SJSA1 (cell line): ENCODE measurements at regions not wholly inside any gene's neighbourhood (a gene's known extent, or its start where the extent isn't known, plus 50 kb on each side); places are given as distances from the start of the nearest gene placed in this dataset.

Source experiments
- DNase-seq, 2 experiments: peaks; one replicate each; pipeline ENCODE4 v3.0.0-alpha.2; 2015 to 2020; ENCODE audit warnings: low spot score in 2 of 2, low read depth in 1 of 2
- H3K27ac ChIP-seq: fragments of 250-450 bp; sonication (Bioruptor Pico); 2 replicates; pipeline ENCODE4 v1.5.1; 2020; ENCODE audit warnings: mild to moderate bottlenecking, moderate library complexity
- H3K27me3 ChIP-seq: fragments of 250-450 bp; sonication (Bioruptor Pico); replicated peaks from 2 replicates; pipeline ENCODE4 v1.5.1; 2020; ENCODE audit warnings: mild to moderate bottlenecking, moderate library complexity
- H3K36me3 ChIP-seq: fragments of 250-450 bp; sonication (Bioruptor Pico); 2 replicates; pipeline ENCODE4 v1.5.1; 2020; ENCODE audit warnings: mild to moderate bottlenecking
- H3K4me1 ChIP-seq: fragments of 250-450 bp; sonication (Bioruptor Pico); replicated peaks from 2 replicates; pipeline ENCODE4 v1.6.1; 2021; ENCODE audit warnings: mild to moderate bottlenecking
- H3K4me3 ChIP-seq: fragments of 250-450 bp; sonication (Bioruptor Pico); 2 replicates; pipeline ENCODE4 v1.5.1; 2020; ENCODE audit warnings: mild to moderate bottlenecking
- H3K9me3 ChIP-seq: fragments of 250-450 bp; sonication (Bioruptor Pico); replicated peaks from 2 replicates; pipeline ENCODE4 v1.5.1; 2020; ENCODE audit warnings: mild to moderate bottlenecking

DNA sequence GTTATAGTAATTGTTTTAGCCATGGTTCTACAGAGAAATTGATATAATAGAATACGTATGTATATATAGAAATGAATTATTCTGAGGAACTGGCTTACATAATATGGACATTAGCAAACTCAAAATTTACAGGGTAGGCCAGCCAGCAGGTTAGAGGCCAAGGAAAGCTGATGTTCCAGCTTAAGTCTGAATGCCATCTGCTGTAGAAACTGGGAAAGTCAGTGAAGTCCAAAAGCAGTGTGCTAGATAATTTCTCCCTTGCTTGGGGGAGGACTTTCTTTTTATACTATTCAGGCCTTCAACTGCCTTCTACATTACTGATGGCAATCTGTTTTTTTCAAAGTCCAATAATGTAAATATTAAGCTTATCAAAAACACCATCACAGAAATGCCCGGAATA, 1174.7 kb downstream of the ZPLD1 start:
- Histone ChIP-seq H3K27me3 (no peaks in the 10 kb centered on the region), H3K27ac (no peak overlapping the region), H3K36me3 (no peaks in the 10 kb centered on the region), H3K4me3 (no peak overlapping the region), H3K4me1 (no peaks in the 10 kb centered on the region), H3K9me3 (no peaks in the 10 kb centered on the region)
- DNase-seq = no peak

DNA sequence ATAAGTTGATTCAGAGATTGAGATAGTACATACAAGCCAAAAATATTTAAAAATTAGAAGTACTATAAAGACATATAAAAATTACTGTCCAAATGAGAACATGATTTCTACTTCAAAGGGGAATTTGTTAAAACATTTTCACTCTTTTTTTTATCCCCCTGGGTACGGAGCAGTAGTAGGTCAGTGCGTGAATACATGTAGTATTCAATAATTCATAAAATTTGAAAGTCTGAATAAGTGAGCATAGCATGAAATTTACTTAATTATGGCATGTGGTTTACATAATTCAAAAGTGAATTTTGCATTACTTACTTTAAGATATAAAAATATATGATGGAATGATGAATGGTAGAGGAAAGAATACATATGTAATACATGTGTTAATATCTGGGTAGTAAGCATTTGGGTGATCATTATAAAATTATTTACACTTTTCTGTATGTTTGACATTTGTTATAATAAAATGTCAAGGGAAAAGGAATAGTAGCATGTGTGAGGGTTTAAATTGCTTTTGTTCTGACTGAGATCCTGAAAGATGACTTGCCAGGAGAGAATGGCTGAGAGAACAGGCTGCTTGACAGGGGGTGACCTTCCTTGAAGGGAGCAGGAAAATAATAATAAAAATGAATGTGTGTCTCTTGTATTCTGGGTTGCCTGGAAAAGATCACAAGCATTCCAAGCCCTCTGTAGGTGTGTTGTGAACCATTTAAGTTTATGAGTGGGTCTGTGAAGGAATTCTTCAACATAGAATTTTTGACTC, 1178.8 kb downstream of the ZPLD1 start:
- no peak for DNase-seq
- Histone ChIP-seq H3K9me3 (no peaks in the 10 kb centered on the region), H3K27ac (no peak overlapping the region), H3K36me3 (no peaks in the 10 kb centered on the region), H3K4me3 (no peak overlapping the region), H3K4me1 (no peaks in the 10 kb centered on the region), H3K27me3 (no peaks in the 10 kb centered on the region)

DNA sequence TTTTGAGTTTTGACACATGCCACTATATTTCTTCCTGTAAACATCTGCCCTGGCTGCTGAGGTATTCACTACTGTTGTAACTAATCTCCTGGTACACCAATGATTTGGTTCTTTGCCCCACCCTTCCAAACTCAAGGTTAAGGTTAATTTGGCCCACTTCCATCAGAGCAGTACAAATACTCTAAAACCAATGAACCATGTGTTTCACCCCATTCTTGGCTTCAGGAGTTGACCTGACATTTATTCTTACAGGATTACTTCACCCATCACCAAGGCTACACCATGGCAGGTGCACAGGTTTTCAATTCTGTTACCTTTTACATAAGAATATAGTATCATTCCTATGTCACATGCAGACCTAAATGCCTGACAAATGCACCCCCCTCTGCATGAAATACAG, 1179.9 kb downstream of the ZPLD1 start:
- no peak for DNase-seq
- no peaks in the 10 kb centered on the region for H3K4me1 ChIP-seq

DNA sequence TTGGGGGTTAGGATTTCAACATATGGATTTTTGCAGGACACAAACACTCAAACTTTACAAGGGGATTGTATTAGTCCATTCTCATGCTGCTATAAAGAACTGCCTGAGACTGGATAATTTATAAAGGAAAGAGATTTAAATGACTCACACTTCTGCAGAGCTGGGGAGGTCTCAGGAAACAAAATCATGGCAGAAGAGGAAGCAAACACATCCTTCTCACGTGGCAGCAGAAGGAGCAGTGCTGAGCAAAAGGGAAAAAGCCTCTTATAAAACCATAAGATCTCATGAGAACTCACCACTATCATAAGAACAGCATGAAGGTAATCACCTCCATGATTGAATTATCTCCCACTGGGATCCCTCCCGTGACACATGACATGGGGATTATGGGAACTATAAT, 1183.1 kb downstream of the ZPLD1 start:
- no peak for DNase-seq
- Histone ChIP-seq H3K27ac (no peak overlapping the region), H3K27me3 (no peaks in the 10 kb centered on the region), H3K4me3 (no peak overlapping the region), H3K36me3 (no peaks in the 10 kb centered on the region), H3K4me1 (no peaks in the 10 kb centered on the region), H3K9me3 (no peaks in the 10 kb centered on the region)

More for the DNA sequence above, 1179.9 kb downstream of the ZPLD1 start:
- Histone ChIP-seq H3K36me3 (no peaks in the 10 kb centered on the region), H3K4me3 (no peak overlapping the region), H3K27me3 (no peaks in the 10 kb centered on the region), H3K9me3 (no peaks in the 10 kb centered on the region), H3K27ac (no peak overlapping the region)

DNA sequence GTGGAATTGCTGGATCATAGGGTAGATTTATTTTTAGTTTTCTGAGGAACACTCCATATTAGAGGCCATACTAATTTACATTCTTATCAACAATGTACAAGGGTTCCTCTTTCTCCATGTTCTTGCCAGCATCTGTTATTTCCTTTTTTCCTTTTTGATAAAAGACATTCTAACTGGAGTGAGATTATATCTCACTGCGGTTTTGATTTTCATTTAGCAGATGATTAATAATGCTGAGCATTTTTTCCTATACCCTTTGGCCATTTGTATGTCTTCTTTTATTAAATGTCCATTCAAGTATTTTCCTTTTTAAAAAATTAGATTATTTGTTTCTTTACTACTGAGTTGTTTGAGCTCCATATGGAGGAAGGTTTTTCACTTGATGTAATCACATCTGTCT, 1189.5 kb downstream of the ZPLD1 start:
- no peak for DNase-seq
- Histone ChIP-seq H3K4me1 (no peaks in the 10 kb centered on the region), H3K36me3 (no peaks in the 10 kb centered on the region), H3K4me3 (no peak overlapping the region), H3K27ac (no peak overlapping the region), H3K9me3 (no peaks in the 10 kb centered on the region), H3K27me3 (no peaks in the 10 kb centered on the region)

DNA sequence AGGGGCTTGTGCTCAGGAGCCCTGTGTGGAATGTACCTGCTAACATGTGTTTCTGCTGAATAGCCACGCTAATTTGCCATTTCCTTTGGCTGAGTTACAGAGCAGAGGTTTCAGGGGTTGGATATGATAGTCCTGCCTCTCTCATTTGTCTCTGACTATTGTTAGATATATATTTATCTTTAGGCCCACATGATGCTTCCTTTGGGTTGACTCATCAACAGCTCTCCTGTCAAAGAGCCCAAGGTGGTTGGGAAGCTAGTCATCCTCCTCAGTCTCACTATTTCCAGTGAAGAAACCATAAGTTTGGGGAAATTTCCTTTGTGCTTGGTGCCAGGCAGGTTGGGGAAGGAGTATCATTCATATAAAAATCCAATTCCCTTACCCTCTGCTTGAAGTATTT, 1194.6 kb downstream of the ZPLD1 start:
- H3K9me3 ChIP-seq = no peaks in the 10 kb centered on the region
- no peaks in the 10 kb centered on the region for H3K36me3 ChIP-seq
- no peak for DNase-seq
- H3K27me3 ChIP-seq = no peaks in the 10 kb centered on the region
- no peak overlapping the region for H3K4me3 ChIP-seq
- H3K4me1 ChIP-seq = no peaks in the 10 kb centered on the region
- H3K27ac ChIP-seq = no peak overlapping the region

DNA sequence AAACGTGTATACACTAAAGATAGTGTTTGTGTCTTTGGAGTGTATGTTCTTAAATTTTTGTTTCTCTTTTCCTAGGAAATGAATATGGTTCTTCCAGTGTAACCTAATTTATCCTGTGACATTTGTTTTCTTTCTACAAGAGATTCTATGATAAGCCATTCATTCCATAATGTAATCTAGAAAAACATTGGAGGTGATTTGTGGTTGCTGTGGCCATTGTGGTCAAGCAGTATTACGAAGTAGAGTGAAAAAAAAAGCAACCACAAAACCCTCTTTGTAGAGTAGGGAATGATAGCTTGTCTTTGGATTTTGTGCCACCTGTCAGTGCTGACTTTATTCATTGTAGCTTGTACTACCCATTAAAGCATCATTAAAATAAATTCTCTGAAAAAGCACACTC, 1209.6 kb downstream of the ZPLD1 start:
- no peak overlapping the region for H3K4me3 ChIP-seq
- H3K27ac ChIP-seq = no peak overlapping the region
- H3K36me3 ChIP-seq = no peaks in the 10 kb centered on the region
- no peaks in the 10 kb centered on the region for H3K27me3 ChIP-seq
- no peaks in the 10 kb centered on the region for H3K9me3 ChIP-seq
- H3K4me1 ChIP-seq = no peaks in the 10 kb centered on the region
- no peak for DNase-seq

DNA sequence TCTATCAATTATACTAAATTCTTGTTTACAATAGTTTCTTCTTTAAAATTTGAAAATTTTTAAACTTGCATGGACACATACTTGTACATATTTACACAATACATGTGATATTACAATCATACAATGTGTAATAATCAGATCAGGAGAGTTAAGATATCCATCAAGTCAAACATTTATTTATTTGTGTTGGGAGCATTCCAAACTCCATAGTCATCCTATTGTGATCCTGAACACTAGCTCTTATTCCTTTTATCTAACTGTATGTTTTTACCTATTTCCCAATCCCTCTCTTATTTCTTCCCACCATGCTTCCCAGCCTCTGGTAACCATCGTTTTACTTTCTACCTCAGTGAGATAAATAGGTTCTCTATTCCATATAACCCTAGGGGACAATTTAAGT, 1219.2 kb downstream of the ZPLD1 start:
- H3K4me3 ChIP-seq = no peak overlapping the region
- no peak overlapping the region for H3K27ac ChIP-seq
- H3K36me3 ChIP-seq = no peaks in the 10 kb centered on the region
- H3K9me3 ChIP-seq = no peaks in the 10 kb centered on the region
- H3K27me3 ChIP-seq = no peaks in the 10 kb centered on the region
- no peak for DNase-seq
- H3K4me1 ChIP-seq = no peaks in the 10 kb centered on the region

DNA sequence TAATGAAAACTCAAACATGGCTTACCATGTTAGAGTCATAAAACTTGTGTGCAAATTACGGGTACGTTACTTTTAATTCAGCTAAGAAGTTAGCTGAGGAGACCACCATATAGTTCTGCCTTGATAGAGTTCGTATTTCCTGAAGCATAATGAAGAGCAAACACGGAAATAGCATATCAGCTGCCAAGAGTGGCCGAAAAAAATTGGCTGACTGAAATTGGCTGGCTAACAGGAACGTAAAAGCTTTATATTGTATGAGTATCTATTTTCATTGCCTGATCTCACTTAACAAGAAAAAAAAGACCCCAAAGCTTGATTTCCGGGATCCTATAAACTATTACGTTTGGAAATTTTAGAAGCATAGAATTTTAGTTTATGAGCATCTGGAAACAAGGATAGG, 1222.9 kb downstream of the ZPLD1 start:
- Histone ChIP-seq H3K4me3 (no peak overlapping the region), H3K27me3 (no peaks in the 10 kb centered on the region), H3K4me1 (no peaks in the 10 kb centered on the region), H3K9me3 (no peaks in the 10 kb centered on the region), H3K36me3 (no peaks in the 10 kb centered on the region), H3K27ac (no peak overlapping the region)
- DNase-seq = no peak

DNA sequence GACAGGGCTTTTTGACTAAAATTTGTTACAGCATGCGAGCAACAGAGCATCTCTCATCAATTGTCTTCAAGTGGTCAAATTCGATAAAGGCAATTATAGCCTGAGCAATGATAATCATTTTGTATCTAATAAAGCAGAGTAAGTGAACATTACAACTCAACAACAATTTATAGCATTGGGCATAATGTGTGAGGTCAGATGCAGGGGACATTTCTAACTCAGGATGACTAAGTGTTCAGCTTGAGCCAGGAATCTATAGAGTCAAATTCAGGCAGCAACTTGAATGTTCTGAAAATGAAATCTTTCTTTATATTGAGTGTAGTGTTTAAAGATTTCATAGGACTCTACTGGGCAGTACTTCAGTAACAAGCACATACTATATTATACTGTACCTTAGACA, 1226.0 kb downstream of the ZPLD1 start:
- Histone ChIP-seq H3K4me3 (no peak overlapping the region), H3K27me3 (no peaks in the 10 kb centered on the region), H3K27ac (no peak overlapping the region), H3K9me3 (no peaks in the 10 kb centered on the region), H3K4me1 (no peaks in the 10 kb centered on the region), H3K36me3 (no peaks in the 10 kb centered on the region)
- DNase-seq = no peak

DNA sequence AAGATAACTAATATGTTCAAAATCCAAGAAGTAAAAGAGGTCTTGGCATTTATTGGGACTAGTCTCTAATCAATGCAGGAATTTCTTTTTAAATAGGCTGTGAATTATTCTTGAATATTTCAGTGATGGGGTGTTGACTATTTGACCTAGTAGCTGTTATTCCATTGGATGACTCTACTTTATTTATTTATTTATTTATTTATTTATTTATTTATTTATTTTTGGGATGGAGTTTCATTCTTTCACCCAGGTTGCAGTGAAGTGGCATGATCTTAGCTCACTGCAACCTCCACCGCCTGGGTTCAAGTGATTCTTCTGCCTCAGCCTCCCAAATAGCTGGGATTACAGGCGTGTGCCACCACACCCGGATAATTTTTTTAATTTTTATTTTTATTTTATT, 1227.8 kb downstream of the ZPLD1 start:
- DNase-seq = no peak
- Histone ChIP-seq H3K4me1 (no peaks in the 10 kb centered on the region), H3K36me3 (no peaks in the 10 kb centered on the region), H3K4me3 (no peak overlapping the region), H3K9me3 (no peaks in the 10 kb centered on the region), H3K27ac (no peak overlapping the region), H3K27me3 (no peaks in the 10 kb centered on the region)

DNA sequence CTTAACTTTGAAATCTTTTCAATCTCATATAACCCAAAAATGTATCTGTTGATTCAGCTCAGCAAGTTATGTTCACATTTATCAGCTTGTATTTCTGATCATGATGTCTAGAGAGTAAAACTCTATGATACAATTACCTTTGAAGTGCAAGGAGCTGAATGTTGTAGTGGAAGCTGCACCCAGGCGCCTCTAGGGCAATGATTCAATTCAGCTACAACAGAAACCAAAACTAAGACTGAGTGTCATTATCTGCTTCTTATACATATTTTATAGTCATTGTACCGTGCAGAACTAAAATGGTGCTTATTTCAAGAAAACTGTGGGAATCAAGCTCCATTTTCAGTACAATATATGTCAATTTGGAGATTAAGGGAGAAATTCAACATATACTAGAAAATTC, 1237.5 kb downstream of the ZPLD1 start:
- no peak for DNase-seq
- Histone ChIP-seq H3K36me3 (no peaks in the 10 kb centered on the region), H3K9me3 (no peaks in the 10 kb centered on the region), H3K4me1 (no peaks in the 10 kb centered on the region), H3K27me3 (no peaks in the 10 kb centered on the region), H3K27ac (no peak overlapping the region), H3K4me3 (no peak overlapping the region)

DNA sequence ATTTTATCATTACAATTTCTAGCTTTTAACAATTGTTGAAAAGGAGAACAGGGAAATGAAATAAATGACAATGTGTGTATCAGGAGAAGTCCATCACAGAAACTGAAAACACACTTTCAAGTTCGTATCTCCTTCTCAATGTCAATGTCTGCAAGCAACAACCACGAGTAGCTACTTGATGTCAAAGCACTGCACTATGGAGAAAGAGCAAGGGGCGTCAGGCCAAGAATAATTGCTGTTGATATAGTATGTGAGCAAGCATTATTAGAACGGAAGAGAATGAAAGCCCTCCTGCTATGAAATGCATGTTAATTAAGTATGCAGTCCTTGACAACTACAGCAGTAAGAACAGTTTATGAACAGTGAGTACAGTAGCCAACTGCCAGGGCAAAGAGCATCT, 1250.1 kb downstream of the ZPLD1 start:
- Histone ChIP-seq H3K27ac (no peak overlapping the region), H3K9me3 (no peaks in the 10 kb centered on the region), H3K27me3 (no peaks in the 10 kb centered on the region), H3K4me1 (no peaks in the 10 kb centered on the region), H3K4me3 (no peak overlapping the region), H3K36me3 (no peaks in the 10 kb centered on the region)
- no peak for DNase-seq

DNA sequence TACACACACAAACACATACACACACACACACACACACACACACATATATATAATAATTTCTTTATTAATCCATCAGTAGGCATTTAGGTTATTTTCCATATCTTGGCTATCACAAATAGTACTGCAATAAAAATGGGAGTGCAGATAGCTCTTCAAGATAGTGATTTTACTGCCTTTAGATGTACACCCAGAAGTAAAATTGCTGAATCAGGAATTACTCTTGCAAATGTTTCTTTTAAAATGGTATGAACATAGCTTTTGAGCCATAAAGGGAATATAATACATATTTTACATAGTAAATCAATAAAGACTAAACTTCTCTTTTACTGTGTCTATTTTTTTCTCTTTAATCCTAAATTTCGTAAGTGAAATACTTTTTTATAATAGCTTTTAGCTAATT, 1251.1 kb downstream of the ZPLD1 start:
- H3K4me3 ChIP-seq = no peak overlapping the region
- no peak overlapping the region for H3K27ac ChIP-seq
- no peaks in the 10 kb centered on the region for H3K4me1 ChIP-seq
- no peaks in the 10 kb centered on the region for H3K36me3 ChIP-seq
- no peak for DNase-seq
- no peaks in the 10 kb centered on the region for H3K27me3 ChIP-seq
- H3K9me3 ChIP-seq = no peaks in the 10 kb centered on the region

DNA sequence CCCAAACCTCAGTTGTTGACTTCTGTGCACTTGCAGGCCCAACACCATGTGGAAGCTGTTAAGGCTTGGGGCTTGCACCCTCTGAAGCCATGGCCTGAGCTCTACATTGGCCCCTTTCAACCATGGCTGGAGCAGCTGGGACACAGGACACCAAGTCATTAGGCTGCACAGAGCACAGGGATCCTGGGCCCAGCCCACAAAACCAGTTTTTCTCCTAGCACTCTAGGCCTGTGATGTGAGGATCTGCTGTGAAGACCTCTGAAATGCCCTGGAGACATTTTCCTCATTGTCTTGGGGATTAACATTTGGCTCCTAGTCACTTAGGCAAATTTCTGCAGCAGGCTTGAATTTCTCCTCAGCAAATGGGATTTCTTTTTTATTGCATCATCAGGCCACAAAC, 1255.7 kb downstream of the ZPLD1 start:
- Histone ChIP-seq H3K4me1 (no peaks in the 10 kb centered on the region), H3K27me3 (no peaks in the 10 kb centered on the region), H3K9me3 (no peaks in the 10 kb centered on the region), H3K4me3 (no peak overlapping the region), H3K36me3 (no peaks in the 10 kb centered on the region), H3K27ac (no peak overlapping the region)
- DNase-seq = no peak
